SK-N-SH treated with all-trans-retinoic acid at 6 μM for 48 hours (cell line): ENCODE measurements at regions not wholly inside any gene's neighbourhood (a gene's known extent, or its start where the extent isn't known, plus 50 kb on each side); places are given as distances from the start of the nearest gene placed in this dataset.

Experiments used
- ATAC-seq: fragments of 200-7000 bp; cut with Tn5 transposase; 3 replicates; pipeline ENCODE4 v1.9.1; 2020; ENCODE audit warnings: mild to moderate bottlenecking, moderate library complexity
- ARNTL ChIP-seq: fragments of 450-650 bp; formaldehyde crosslinking; IDR thresholded peaks from 2 replicates; pipeline ENCODE4 v1.5.0; 2020; ENCODE audit warnings: low read depth, mild to moderate bottlenecking, moderate library complexity, borderline replicate concordance
- BACH2 ChIP-seq: fragments of 250-450 bp; sonication (Bioruptor Pico); IDR thresholded peaks from 2 replicates; pipeline ENCODE4 v1.9.0; 2021; ENCODE audit warnings: mild to moderate bottlenecking, borderline replicate concordance
- CSDC2 ChIP-seq: fragments of 250-450 bp; sonication (Bioruptor Pico); IDR thresholded peaks from 2 replicates; pipeline ENCODE4 v1.5.0; 2020; ENCODE audit warnings: mild to moderate bottlenecking, moderate library complexity
- CSRNP3 ChIP-seq: fragments of 250-450 bp; sonication (Bioruptor Pico); IDR thresholded peaks from 2 replicates; pipeline ENCODE4 v1.5.1; 2021; ENCODE audit warnings: mild to moderate bottlenecking, moderate library complexity
- ESRRG ChIP-seq: fragments of 250-450 bp; sonication (Bioruptor Pico); IDR thresholded peaks from 2 replicates; pipeline ENCODE4 v1.6.1; 2021; ENCODE audit warnings: mild to moderate bottlenecking
- GLIS3 ChIP-seq: fragments of 250-450 bp; sonication (Bioruptor Pico); IDR thresholded peaks from 2 replicates; pipeline ENCODE4 v1.5.0; 2020; ENCODE audit warnings: mild to moderate bottlenecking, moderate library complexity
- OSR1 ChIP-seq: fragments of 250-450 bp; sonication (Bioruptor Pico); IDR thresholded peaks from 2 replicates; pipeline ENCODE4 v1.8.0; 2022; ENCODE audit warnings: moderate library complexity, mild to moderate bottlenecking, inconsistent platforms
- PPARA ChIP-seq: fragments of 250-450 bp; sonication (Bioruptor Pico); IDR thresholded peaks from 2 replicates; pipeline ENCODE4 v1.5.0; 2020; ENCODE audit warnings: mild to moderate bottlenecking, borderline replicate concordance
- RARB ChIP-seq: fragments of 250-450 bp; sonication (Bioruptor Pico); IDR thresholded peaks from 2 replicates; pipeline ENCODE4 v1.8.0; 2021; ENCODE audit warnings: mild to moderate bottlenecking, moderate library complexity
- SNAI2 ChIP-seq: fragments of 250-450 bp; sonication (Bioruptor Pico); IDR thresholded peaks from 2 replicates; pipeline ENCODE4 v1.5.0; 2020; ENCODE audit warnings: mild to moderate bottlenecking, moderate library complexity
- TCF4 ChIP-seq: fragments of 250-450 bp; sonication (Bioruptor Pico); IDR thresholded peaks from 2 replicates; pipeline ENCODE4 v1.8.0; 2021; ENCODE audit warnings: mild to moderate bottlenecking, moderate library complexity, borderline replicate concordance
- TOX ChIP-seq: fragments of 250-450 bp; sonication (Bioruptor Pico); IDR thresholded peaks from 2 replicates; pipeline ENCODE4 v1.8.0; 2021; ENCODE audit warnings: mild to moderate bottlenecking, moderate library complexity, borderline replicate concordance
- TSHZ2 ChIP-seq: fragments of 250-450 bp; sonication (Bioruptor Pico); IDR thresholded peaks from 2 replicates; pipeline ENCODE4 v1.5.0; 2020; ENCODE audit warnings: mild to moderate bottlenecking, moderate library complexity
- ZC3H10 ChIP-seq: fragments of 250-450 bp; sonication (Bioruptor Pico); IDR thresholded peaks from 2 replicates; pipeline ENCODE4 v1.5.1; 2021; ENCODE audit warnings: mild to moderate bottlenecking, moderate library complexity
- ZFP30 ChIP-seq: fragments of 450-650 bp; formaldehyde crosslinking; IDR thresholded peaks from 2 replicates; pipeline ENCODE4 v1.5.0; 2022; ENCODE audit warnings: mild to moderate bottlenecking, moderate library complexity
- ZNF565 ChIP-seq: fragments of 450-650 bp; formaldehyde crosslinking; conservative IDR thresholded peaks from 2 replicates; pipeline ENCODE4 v1.5.0; 2020; ENCODE audit warnings: low read depth, mild to moderate bottlenecking, moderate library complexity
- ZNF70 ChIP-seq: fragments of 450-650 bp; formaldehyde crosslinking; IDR thresholded peaks from 2 replicates; pipeline ENCODE4 v1.5.0; 2020; ENCODE audit warnings: mild to moderate bottlenecking, moderate library complexity
- ZNF8 ChIP-seq: fragments of 450-650 bp; formaldehyde crosslinking; IDR thresholded peaks from 2 replicates; pipeline ENCODE4 v1.5.0; 2020; ENCODE audit warnings: mild to moderate bottlenecking, moderate library complexity
- TF ChIP-seq, protein P1 (sequence below): fragments of 250-450 bp; sonication (Bioruptor Pico); IDR thresholded peaks from 2 replicates; pipeline ENCODE4 v1.8.0; 2020; ENCODE audit warnings: mild to moderate bottlenecking, moderate library complexity, borderline replicate concordance
- TF ChIP-seq, protein P2 (sequence below): fragments of 250-450 bp; sonication (Bioruptor Pico); IDR thresholded peaks from 2 replicates; pipeline ENCODE4 v1.8.0; 2021; ENCODE audit warnings: low read depth, mild to moderate bottlenecking, moderate library complexity, borderline replicate concordance

DNA sequence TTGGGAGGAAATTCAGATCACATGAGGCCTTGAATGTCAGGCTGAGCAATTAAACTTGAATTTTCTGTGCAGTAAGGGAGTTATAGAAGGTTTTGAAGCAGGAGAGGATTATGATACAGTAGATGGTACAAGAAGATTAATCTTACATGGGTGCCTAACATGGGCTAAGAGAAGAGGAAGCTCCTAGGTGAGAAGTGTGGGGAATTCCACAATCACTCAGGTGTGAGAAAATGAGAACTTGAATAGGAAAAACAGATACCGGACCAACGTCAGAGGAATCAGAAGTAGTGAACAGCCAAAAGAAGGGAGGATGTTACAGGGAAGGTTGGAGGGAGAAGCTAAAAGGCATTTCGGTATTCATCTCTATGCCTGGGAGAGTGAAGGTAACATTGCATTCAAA is 250.7 kb upstream of the SLC35B3 start:
- TF ChIP-seq ARNTL (CRISPR knock-in tag), result no peak
- TF ChIP-seq ZC3H10 (CRISPR knock-in tag), result no peak
- no peak for TF ChIP-seq ZNF8 (CRISPR knock-in tag)
- TF ChIP-seq PPARA (CRISPR knock-in tag), result no peak
- TF ChIP-seq ZNF70 (CRISPR knock-in tag), result no peak
- TF ChIP-seq ZFP30, result no peak
- no peak for TF ChIP-seq TSHZ2 (CRISPR knock-in tag)
- TF ChIP-seq RARB (CRISPR knock-in tag), result no peak
- no peak for TF ChIP-seq BACH2 (CRISPR knock-in tag)
- no peak for TF ChIP-seq TCF4 (CRISPR knock-in tag)
- no peak for TF ChIP-seq SNAI2 (CRISPR knock-in tag)
- TF ChIP-seq GLIS3 (CRISPR knock-in tag), result no peak
- no peak for TF ChIP-seq OSR1
- no peak for TF ChIP-seq ESRRG (CRISPR knock-in tag)
- ATAC-seq, result no peak

- TF ChIP-seq SNAI2 (CRISPR knock-in tag), result no peak
- TF ChIP-seq ESRRG (CRISPR knock-in tag), result no peak
- TF ChIP-seq BACH2 (CRISPR knock-in tag), result no peak
- TF ChIP-seq, protein P1, sequence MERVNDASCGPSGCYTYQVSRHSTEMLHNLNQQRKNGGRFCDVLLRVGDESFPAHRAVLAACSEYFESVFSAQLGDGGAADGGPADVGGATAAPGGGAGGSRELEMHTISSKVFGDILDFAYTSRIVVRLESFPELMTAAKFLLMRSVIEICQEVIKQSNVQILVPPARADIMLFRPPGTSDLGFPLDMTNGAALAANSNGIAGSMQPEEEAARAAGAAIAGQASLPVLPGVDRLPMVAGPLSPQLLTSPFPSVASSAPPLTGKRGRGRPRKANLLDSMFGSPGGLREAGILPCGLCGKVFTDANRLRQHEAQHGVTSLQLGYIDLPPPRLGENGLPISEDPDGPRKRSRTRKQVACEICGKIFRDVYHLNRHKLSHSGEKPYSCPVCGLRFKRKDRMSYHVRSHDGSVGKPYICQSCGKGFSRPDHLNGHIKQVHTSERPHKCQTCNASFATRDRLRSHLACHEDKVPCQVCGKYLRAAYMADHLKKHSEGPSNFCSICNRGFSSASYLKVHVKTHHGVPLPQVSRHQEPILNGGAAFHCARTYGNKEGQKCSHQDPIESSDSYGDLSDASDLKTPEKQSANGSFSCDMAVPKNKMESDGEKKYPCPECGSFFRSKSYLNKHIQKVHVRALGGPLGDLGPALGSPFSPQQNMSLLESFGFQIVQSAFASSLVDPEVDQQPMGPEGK (CRISPR knock-in tag), result no peak
- no peak for TF ChIP-seq TSHZ2 (CRISPR knock-in tag)
- TF ChIP-seq PPARA (CRISPR knock-in tag), result no peak
- TF ChIP-seq OSR1, result no peak
- no peak for TF ChIP-seq ZNF565
- TF ChIP-seq GLIS3 (CRISPR knock-in tag), result no peak
- TF ChIP-seq CSDC2 (CRISPR knock-in tag), result no peak
- no peak for TF ChIP-seq ARNTL (CRISPR knock-in tag)
- TF ChIP-seq, protein P2, sequence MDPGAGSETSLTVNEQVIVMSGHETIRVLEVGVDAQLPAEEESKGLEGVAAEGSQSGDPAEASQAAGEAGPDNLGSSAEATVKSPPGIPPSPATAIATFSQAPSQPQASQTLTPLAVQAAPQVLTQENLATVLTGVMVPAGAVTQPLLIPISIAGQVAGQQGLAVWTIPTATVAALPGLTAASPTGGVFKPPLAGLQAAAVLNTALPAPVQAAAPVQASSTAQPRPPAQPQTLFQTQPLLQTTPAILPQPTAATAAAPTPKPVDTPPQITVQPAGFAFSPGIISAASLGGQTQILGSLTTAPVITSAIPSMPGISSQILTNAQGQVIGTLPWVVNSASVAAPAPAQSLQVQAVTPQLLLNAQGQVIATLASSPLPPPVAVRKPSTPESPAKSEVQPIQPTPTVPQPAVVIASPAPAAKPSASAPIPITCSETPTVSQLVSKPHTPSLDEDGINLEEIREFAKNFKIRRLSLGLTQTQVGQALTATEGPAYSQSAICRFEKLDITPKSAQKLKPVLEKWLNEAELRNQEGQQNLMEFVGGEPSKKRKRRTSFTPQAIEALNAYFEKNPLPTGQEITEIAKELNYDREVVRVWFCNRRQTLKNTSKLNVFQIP, result no peak
- no peak for TF ChIP-seq ZFP30
- TF ChIP-seq TCF4 (CRISPR knock-in tag), result no peak
- no peak for TF ChIP-seq CSRNP3 (CRISPR knock-in tag)
- no peak for TF ChIP-seq TOX (CRISPR knock-in tag)
- TF ChIP-seq, all 23 proteins: peak for 0
- ATAC-seq, result no peak
Measured at GRCh38 chr6:8683204-8683603, 247.9 kb upstream of the SLC35B3 start.
